ENCODE measurements at regions not wholly inside any gene's neighbourhood (a gene's known extent, or its start where the extent isn't known, plus 50 kb on each side); places are given as distances from the start of the nearest gene placed in this dataset.

- no peak overlapping the region for H3K27ac ChIP-seq
- TF ChIP-seq CTCF (conservative IDR thresholded peaks at IDR 0.05), result no peak
Observed at GRCh38 chr17:52357854-52358253, 199.3 kb upstream of the CA10 start.

DNA sequence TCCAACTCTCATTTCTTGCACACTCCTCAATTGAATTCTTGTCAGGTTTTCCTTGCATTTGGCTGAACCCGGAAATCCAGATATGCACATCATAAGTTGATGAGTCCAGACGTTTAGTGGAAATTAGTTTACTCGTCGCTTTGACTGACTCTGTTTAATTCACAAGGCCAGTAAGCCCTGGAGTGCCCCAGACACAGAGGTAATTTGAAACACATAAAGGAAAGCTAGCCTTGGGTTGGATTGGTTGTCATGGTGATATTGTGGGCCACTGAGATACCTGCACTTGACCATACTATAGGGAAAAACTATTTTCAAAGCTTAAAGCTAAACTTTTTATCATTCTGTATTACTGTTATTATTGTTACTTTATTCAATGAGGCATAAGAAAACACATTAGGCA, 178.3 kb upstream of the CA10 start:
- no peak for TF ChIP-seq CTCF (conservative IDR thresholded peaks at IDR 0.05)
- no peak overlapping the region for H3K27ac ChIP-seq

DNA sequence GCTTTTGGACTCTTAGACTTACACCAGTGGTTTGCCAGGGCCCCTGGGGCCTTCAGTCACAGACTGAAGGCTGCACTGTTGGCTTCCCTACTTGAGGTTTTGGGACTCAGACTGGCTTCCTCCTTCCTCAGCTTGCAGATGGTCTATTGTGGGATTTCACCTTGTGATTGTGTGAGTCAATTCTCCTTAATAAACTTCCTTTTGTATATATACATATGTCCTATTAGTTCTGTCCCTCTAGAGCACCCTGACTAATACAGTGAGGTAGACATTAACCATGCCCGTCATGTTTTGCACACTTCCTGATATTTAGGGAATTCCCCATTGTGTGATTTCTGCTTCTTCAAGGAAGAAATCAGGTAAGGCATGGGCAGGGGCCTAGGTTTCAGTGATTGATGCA, 147.8 kb upstream of the CA10 start:
- TF ChIP-seq CTCF (conservative IDR thresholded peaks at IDR 0.05), result no peak
- H3K27ac ChIP-seq, result no peak overlapping the region

DNA sequence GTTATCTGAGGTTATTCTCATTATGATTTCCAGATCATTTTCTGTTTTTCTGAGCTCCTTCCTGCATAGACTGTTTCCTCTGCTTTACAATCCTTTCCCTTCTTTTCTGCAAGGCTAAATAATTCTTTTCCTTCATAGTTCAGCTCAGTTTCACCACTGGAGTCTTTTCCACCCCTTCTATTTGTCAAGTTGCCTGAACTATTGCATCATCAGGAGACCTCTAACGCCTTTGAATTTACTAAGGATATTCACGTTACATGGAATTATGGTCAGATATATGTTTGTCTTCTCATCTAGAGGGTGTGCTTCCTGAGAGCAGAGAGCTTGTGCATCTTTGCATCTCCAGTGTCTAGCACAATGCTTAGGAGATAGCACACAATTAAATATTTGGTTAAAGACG, 140.4 kb upstream of the CA10 start:
- no peak overlapping the region for H3K27ac ChIP-seq
- no peak for TF ChIP-seq CTCF (conservative IDR thresholded peaks at IDR 0.05)

- peak; percentile 74 for TF ChIP-seq CTCF (conservative IDR thresholded peaks at IDR 0.05)
- H3K27ac ChIP-seq, result no peak overlapping the region
Observed at GRCh38 chr17:52297230-52298010, 138.9 kb upstream of the CA10 start.

DNA sequence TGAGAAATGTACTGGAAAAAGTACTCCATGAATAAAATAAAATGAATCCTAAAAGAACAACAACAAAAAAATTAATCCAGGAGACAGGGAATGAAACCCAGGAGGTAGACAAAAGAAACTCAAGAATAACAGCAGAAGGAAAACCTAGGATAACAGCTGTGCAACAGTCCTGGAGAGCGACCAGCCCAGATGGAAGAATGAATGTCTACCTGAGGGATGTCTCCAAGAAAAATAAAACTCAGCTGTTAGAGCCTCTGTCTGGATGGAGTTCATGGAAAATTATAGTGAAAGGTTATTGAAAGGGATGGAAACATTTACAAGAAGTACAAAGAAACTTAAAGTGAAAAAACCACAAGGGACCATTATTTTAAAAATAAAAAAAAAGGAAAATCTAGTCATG, 135.8 kb upstream of the CA10 start:
- no peak overlapping the region for H3K27ac ChIP-seq
- no peak for TF ChIP-seq CTCF (conservative IDR thresholded peaks at IDR 0.05)

DNA sequence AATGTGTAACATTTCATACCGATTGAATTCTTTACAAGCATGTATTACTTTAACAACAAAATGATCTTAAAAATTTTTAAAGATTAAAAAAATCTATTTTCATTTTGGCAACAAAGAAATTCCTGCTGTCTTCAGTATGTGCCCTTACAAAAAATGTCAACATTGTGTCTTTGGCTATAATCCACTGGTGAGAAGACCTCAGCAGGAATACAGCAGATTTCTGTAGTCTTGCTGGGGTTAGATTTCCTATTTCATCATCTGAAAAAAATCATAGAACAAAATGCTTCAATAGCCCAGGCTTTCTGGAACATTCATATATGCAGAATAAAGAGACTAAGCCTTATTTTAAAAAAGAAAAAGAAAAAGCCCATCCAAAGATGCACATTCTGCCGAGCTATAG, 129.1 kb upstream of the CA10 start:
- no peak overlapping the region for H3K27ac ChIP-seq
- no peak for TF ChIP-seq CTCF (conservative IDR thresholded peaks at IDR 0.05)
